Keratinocyte (primary cell): ENCODE measurements at regions not wholly inside any gene's neighbourhood (a gene's known extent, or its start where the extent isn't known, plus 50 kb on each side); places are given as distances from the start of the nearest gene placed in this dataset.

Experiments
- DNase-seq: peaks from one replicate; pipeline ENCODE4 v3.0.0-alpha.2; 2011; ENCODE audit warnings: low read depth, missing footprints, low spot score
- FAIRE-seq: peaks from 2 replicates; lab custom pipeline; 2011; peaks lifted over from hg19 to GRCh38; lab: Jason Lieb, UNC
- H2AFZ ChIP-seq: 2 replicates; pipeline ENCODE4 v1.6.0; 2012; ENCODE audit warnings: low read length, control low read depth, inconsistent platforms; ENCODE audit not compliant: control insufficient read depth
- H3K27ac ChIP-seq: 2 replicates; pipeline ENCODE4 v1.5.1; 2011; ENCODE audit warnings: low read length; ENCODE audit not compliant: control insufficient read depth, insufficient read depth
- H3K27me3 ChIP-seq: 3 replicates; pipeline ENCODE4 v1.6.0; 2011; ENCODE audit warnings: low read length; ENCODE audit not compliant: control insufficient read depth, insufficient read depth; ENCODE audit errors: extremely low read depth
- H3K36me3 ChIP-seq, 2 experiments: 2 replicates in 1 of 2; 3 replicates in 1 of 2; pipeline ENCODE4 v1.5.1; 2011; ENCODE audit warnings: low read length in 2 of 2, mild to moderate bottlenecking in 1 of 2; ENCODE audit not compliant: control insufficient read depth in 2 of 2, insufficient read depth in 2 of 2; ENCODE audit errors: extremely low read depth in 1 of 2
- H3K4me1 ChIP-seq: 3 replicates; pipeline ENCODE4 v1.5.1; 2011; ENCODE audit warnings: low read length; ENCODE audit not compliant: control insufficient read depth, insufficient read depth; ENCODE audit errors: extremely low read depth
- H3K4me2 ChIP-seq: 3 replicates; pipeline ENCODE4 v1.6.0; 2011; ENCODE audit warnings: low read depth, low read length; ENCODE audit not compliant: control insufficient read depth, insufficient read depth; ENCODE audit errors: extremely low read depth
- H3K4me3 ChIP-seq, 3 experiments: fragments of 200-600 bp in 1 of 3; sonication (generic) in 1 of 3; 2 replicates in 2 of 3; 3 replicates in 1 of 3; pipeline ENCODE4 v1.5.1; 2011 to 2016; ENCODE audit warnings: low read length in 3 of 3, mild to moderate bottlenecking in 3 of 3, control low read depth in 2 of 3, inconsistent platforms in 1 of 3, low read depth in 1 of 3, mixed read lengths in 1 of 3, mixed run types in 1 of 3, moderate library complexity in 1 of 3; ENCODE audit not compliant: control insufficient read depth in 2 of 3, insufficient read depth in 2 of 3; ENCODE audit errors: extremely low read depth in 1 of 3
- H3K79me2 ChIP-seq: 2 replicates; pipeline ENCODE4 v1.6.0; 2012; ENCODE audit warnings: low read length; ENCODE audit not compliant: control insufficient read depth, insufficient read depth
- H3K9ac ChIP-seq: 3 replicates; pipeline ENCODE4 v1.6.0; 2011; ENCODE audit warnings: low read length; ENCODE audit not compliant: control insufficient read depth, insufficient read depth; ENCODE audit errors: extremely low read depth
- H3K9me1 ChIP-seq: 3 replicates; pipeline ENCODE4 v1.6.0; 2011; ENCODE audit warnings: low read length; ENCODE audit not compliant: control insufficient read depth, insufficient read depth; ENCODE audit errors: extremely low read depth
- H3K9me3 ChIP-seq: 2 replicates; pipeline ENCODE4 v1.5.1; 2012; ENCODE audit warnings: low read depth, low read length; ENCODE audit not compliant: control insufficient read depth
- H4K20me1 ChIP-seq: 3 replicates; pipeline ENCODE4 v1.6.0; 2011; ENCODE audit warnings: low read length; ENCODE audit not compliant: control insufficient read depth, insufficient read depth; ENCODE audit errors: extremely low read depth
- EZH2 ChIP-seq: IDR thresholded peaks from one replicate; pipeline ENCODE4 v1.6.1; 2012; ENCODE audit warnings: inconsistent platforms, mild to moderate bottlenecking, low read length, moderate library complexity
- dilution Hi-C: fragments of 300-500 bp; cut with MboI; formaldehyde crosslinking; loops from one replicate; pipeline ENCODE4 v1.7.0; 2020; ENCODE audit warnings: low sequenced_read_pairs; ENCODE audit not compliant: extremely low pct_ligation_motif_present
- TF ChIP-seq, protein P1 (sequence below), 3 experiments: IDR thresholded peaks in 1 of 3; conservative IDR thresholded peaks in 1 of 3; optimal IDR thresholded peaks in 1 of 3; 2 replicates in 2 of 3; 3 replicates in 1 of 3; pipeline versions ENCODE3 to v1.5.1; 2011; ENCODE audit warnings: low read length in 3 of 3, mild to moderate bottlenecking in 3 of 3, moderate library complexity in 2 of 3, control low read depth in 1 of 3, inconsistent platforms in 1 of 3; ENCODE audit not compliant: insufficient read depth in 2 of 3; ENCODE audit errors: extremely low read depth in 1 of 3

DNA sequence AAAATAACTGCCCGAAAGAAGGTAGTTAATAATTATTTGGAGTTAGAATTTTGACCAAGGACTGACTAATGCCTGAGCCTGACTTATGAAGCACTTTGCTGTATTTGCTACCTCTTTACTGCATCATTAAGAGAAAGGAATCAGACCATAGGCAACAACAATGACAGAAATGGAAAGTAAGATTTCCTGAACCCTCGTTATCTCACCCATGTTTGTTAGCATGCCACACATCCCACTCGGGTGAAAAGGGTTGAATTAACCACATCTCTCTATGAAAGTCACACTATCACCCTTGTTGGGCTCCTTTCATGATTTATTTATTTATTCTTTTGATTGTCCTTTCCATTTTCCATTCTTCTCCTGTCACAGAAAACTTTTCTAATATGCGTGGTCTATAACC lies 59.6 kb downstream of the OLIG3 start:
- H2AFZ ChIP-seq: no peak overlapping the region
- TF ChIP-seq EZH2: no peak
- TF ChIP-seq, protein P1, sequence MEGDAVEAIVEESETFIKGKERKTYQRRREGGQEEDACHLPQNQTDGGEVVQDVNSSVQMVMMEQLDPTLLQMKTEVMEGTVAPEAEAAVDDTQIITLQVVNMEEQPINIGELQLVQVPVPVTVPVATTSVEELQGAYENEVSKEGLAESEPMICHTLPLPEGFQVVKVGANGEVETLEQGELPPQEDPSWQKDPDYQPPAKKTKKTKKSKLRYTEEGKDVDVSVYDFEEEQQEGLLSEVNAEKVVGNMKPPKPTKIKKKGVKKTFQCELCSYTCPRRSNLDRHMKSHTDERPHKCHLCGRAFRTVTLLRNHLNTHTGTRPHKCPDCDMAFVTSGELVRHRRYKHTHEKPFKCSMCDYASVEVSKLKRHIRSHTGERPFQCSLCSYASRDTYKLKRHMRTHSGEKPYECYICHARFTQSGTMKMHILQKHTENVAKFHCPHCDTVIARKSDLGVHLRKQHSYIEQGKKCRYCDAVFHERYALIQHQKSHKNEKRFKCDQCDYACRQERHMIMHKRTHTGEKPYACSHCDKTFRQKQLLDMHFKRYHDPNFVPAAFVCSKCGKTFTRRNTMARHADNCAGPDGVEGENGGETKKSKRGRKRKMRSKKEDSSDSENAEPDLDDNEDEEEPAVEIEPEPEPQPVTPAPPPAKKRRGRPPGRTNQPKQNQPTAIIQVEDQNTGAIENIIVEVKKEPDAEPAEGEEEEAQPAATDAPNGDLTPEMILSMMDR (optimal IDR thresholded peaks at IDR 0.05 in 1 of 3, IDR thresholded peaks at IDR 0.05 in 1 of 3, conservative IDR thresholded peaks at IDR 0.05 in 1 of 3; ENCODE audit: extremely low read depth in 1 of 3, insufficient read depth in 2 of 3, low read length in 3 of 3): no peak
- H3K4me1 ChIP-seq: no peaks in the 10 kb centered on the region
- H3K9me1 ChIP-seq: no peaks in the 10 kb centered on the region
- DNase-seq: no peak
- no peaks in the 10 kb centered on the region for H3K9me3 ChIP-seq
- dilution Hi-C loops: no loop called here
- H3K36me3 ChIP-seq: no peaks in the 10 kb centered on the region
- H3K9ac ChIP-seq: no peak overlapping the region
- no peaks in the 10 kb centered on the region for H3K79me2 ChIP-seq
- no peaks in the 10 kb centered on the region for H3K27me3 ChIP-seq
- FAIRE-seq: no peak
- H4K20me1 ChIP-seq: no peaks in the 10 kb centered on the region
- H3K27ac ChIP-seq: no peak overlapping the region
- no peak overlapping the region for H3K4me3 ChIP-seq
- no peak overlapping the region for H3K4me2 ChIP-seq

DNA sequence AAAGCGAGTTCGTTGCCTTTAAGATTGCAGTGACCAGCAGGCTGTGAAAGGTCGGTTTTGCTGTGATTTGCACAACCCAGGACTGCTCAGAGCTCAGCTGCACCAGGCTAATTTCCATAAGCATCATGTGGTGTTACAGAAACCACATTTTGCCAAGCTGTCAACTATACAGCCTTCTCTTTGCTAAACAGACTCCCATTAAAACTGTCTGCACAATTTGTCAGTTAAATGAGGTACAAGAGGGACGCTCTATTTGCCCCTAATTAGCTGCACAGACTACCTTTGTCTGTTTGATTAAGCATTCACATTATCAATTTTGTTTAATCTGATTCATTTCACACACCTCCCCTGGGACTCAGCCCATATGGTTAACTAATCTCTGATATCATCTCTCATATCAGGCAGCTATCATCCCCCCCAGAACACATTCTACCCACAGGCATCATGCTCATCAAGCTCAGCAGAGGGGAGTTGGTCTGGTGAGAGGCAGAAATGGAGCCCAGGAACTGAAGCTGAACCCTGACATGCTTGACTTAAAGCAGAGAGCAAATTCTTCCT lies 62.1 kb downstream of the OLIG3 start:
- Histone ChIP-seq H3K27me3 (no peaks in the 10 kb centered on the region), H3K27ac (no peak overlapping the region), H3K4me2 (no peak overlapping the region), H3K36me3 (no peaks in the 10 kb centered on the region), H3K4me3 (no peak overlapping the region), H4K20me1 (no peaks in the 10 kb centered on the region), H3K9me3 (no peaks in the 10 kb centered on the region), H2AFZ (no peak overlapping the region), H3K9ac (no peak overlapping the region), H3K79me2 (no peaks in the 10 kb centered on the region), H3K4me1 (no peaks in the 10 kb centered on the region), H3K9me1 (no peaks in the 10 kb centered on the region)
- DNase-seq (no peak), FAIRE-seq (no peak)
- no peak for TF ChIP-seq EZH2
- TF ChIP-seq, protein P1 (optimal IDR thresholded peaks at IDR 0.05 in 1 of 3, IDR thresholded peaks at IDR 0.05 in 1 of 3, conservative IDR thresholded peaks at IDR 0.05 in 1 of 3; ENCODE audit: extremely low read depth in 1 of 3, insufficient read depth in 2 of 3, low read length in 3 of 3): no peak
- dilution Hi-C loops: no loop called here
